ENCODE measurements at regions not wholly inside any gene's neighbourhood (a gene's known extent, or its start where the extent isn't known, plus 50 kb on each side); places are given as distances from the start of the nearest gene placed in this dataset.
A peak's percentile ranks its signal among the peaks of the same experiment; 100 is the strongest.
"Not testable (repeated sequence)": the region's sequence is repeated elsewhere in the genome, so short reads cannot be mapped to it uniquely, and the experiment has no call there.

DNA sequence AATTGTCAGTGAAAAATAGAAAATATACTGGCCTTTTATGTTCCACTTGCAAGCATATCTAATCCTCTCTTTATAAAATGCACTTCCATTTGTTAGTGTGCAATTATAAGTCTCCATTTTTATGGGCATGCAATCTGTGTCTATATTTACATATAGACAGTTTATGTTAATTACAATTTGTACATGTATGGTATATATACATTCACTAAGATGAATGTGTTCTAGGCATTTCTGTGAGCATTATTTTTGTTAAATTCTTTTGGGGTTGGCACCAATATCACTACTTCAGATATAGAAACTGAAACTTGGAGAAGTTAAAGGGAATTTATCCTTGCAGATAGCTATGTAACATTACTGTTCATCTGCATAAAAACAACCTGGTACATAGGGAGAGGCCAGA is 470.8 kb upstream of the LMO3 start:
- no peak for DNase-seq

DNA sequence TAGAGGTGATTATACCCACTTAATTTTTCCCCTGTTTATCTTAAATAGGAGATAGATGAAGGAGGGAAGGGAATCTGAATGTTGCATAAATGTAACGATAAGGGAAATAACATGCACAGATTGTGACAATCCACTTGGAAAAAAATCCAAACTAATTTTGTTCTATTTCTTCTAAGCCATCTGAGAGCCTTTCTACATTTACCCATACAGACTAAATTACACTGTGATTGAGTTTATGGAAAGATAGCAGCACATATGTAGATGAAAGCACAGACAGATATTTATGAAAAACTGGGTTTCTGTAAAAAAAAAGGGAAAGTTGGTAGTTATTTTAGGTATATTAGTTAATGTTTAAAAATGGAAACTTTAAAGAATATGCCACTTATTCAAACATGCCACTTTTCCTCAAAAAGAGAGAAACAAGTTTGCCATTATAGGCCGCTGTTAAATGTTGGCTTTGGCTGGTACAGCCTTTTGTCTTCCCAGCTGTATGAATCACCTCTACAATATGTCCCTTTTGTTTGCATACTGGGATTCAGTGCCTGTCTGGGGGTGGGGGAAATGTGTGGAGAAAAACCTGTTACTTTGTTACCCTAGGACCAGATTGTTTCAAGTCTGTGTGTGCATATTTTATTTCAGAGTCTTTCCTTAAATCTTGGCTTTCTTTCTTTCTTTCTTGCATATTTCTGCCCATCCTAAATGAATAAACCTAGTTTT is 470.2 kb upstream of the LMO3 start:
- DNase-seq: no peak

DNA sequence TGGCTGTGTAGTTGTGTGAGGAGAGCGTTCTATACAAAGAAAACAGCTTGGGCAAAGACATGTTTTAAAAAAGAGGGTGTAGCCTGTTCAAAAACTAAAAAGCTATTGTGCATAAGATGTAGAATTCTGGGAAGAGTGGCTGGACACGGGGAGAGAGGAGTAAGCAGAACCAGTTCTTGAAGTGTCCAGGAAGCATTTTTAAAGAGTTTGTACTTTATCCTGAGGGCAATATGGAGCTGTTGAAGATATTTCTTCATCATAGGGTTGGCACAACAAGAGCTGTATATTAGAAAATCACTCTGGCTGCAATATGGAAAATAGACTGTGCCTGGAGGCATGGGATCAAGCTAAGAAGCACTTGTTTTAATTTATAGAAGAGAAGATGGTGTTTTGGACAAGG is 458.9 kb upstream of the LMO3 start:
- DNase-seq: no peak

DNA sequence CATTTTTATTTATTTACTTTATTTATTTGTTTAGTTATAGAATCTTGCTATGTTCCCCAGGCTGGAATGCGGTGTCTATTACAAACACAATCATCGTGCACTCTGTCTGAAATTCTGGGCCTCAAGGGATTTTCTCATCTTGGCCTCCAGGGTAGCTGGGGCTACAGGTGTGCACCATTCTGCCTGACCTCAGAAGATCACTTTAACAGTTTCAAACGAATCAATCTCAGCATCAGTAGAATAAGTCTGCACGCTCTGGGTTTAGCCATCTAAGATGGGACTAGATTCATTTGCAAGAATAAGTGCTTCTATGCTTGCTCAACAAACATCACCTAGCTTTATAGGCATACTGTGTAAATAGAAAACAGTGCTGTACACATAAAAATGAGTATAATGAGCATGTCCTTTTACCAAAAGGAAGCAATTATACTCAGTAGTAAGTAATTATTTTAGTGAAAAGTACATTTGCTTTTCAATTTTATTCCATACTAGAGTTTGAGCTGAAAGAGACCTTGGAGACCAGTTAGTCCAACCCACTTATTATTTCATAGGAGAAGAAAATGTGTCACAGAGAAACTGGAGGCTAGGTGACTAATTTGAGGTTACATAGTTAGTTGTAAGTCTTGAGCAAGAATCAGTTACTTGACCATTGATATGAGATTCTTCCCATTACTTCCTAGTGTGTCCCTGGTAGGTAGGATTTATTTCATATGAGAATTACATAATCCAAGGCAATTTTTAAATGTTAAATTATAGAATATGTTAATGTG is 456.5 kb upstream of the LMO3 start:
- DNase-seq: peak; percentile 31

DNA sequence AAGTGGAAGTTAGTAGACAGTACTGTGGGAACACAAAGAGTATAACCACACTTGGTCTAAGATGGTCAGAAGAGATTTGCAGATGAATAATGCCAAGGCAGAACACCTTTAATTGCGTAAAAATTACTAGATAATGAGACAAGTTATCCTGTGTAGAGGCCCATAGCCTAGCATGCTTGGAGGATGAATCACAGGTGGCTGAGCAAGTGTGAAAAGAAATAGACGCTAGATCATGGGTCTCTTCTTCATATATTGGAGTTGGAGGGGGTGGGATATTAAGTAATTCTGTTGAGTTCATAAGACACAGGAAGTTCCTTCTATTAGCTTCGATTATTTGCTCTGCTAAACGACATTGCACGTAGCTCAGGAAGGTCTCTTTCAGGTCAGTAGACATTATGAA is 454.3 kb upstream of the LMO3 start:
- DNase-seq: no peak

DNA sequence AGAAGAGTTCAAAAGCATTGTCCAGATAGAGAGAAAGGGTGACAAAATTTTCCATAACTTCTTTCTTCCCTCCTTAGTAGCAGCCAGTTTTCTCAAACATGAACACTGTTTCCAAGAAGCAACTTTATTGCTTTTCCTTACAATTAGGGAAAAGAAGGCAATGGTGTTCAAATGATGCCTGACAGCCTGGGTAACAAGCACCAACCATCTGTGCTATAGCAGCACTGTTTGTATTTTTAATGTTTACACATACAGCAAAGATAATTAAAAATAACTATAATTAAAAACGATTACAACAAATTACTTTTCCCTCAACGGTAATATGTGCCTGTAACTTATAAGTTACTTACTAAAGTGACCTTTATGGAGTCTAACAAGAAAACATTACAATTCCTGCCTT is 450.6 kb upstream of the LMO3 start:
- no peak for DNase-seq

DNA sequence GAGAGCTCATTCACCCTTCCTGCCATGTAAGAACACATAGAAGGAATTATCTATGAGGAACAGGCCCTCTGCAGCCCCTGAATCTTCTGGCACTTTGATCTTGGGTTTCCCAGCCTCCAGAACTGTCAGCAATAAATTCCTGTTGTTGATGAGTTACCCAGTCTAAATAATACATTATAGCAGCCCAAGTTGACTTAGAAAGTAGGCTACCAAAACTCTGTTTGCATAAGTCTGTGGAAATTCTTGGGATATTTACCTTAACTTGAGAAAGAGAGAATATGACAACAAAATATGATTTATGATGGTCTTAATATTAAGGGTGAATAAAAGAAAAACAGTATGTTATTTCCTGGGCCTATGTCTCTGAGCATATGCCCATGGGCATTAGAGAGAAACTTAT is 433.0 kb upstream of the LMO3 start:
- no peak for DNase-seq

DNA sequence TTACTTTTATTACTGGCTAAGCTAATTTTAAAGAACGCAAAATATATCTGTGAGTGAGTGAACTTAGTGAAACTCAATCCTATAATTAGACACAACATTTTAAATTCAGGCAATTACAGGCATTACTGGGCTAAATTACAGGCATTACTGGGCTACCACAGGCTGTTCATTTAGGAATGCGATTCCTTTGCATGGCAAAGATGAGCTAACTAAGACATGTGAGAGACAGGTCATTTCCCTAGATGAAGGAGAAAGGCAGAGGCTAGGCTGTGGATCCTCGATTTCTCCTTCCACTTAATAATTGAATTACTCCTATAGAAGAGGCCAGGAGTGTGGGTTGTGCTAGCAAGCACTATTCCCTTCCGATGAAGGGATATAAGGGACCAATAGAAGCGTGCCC is 429.4 kb upstream of the LMO3 start:
- DNase-seq: no peak

DNA sequence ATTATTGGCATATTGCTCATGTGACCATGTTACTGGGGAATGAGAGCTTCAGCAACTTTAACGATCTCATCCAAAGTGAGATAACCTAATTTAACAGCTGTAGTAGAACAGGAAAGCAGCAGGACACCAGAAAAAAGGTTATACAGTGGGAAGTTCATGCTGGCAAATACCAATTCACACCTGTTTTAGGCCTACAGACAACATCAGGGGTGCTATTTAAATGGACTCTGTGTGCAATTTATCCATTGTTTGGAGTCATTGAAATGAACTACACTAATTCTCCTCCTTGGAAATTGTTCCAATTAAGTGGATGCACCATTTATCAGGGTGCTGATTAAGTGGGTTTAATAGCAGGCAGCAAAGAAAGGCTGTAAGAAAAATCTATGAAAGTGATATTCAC is 424.4 kb upstream of the LMO3 start:
- no peak for DNase-seq

DNA sequence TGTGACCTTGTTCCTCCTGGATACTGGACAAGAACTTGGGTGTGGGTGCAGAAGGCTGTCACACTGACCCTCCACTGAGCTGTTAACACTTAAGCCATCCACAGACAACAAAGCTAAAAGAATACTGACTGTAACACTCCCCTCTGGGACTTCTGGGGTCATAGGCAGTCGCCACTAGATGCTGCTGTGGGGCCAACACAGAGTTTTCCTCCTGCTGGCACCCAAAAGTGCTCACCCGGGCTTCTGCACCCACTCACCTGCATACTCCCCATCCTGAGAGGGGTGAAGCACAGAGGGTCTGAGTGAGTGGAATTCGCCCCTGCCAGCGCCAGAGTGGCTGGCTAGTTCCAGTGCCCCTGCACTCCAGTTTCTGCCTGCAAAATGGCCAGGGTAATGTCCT is 422.4 kb upstream of the LMO3 start:
- DNase-seq: no peak

DNA sequence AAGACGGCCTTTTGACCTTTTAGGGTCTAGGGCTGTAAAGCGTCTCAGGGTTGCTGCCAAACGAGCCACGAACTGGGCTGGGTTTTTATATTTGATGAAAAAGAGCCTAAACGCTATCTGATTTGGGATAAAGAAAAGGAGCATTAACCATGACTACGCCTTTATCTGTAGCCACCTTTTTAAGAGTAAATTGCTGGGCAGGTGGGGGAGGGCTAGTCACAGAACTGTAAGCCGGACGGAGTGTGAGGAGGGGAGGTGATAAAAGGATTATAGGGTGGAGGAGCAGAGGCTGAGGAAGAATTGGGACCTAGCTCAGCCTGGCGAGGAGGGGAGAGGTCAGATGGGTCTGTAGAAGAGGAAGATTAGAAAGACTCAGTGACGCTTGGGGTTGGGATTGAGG is 419.5 kb upstream of the LMO3 start:
- DNase-seq: not testable (repeated sequence)

DNA sequence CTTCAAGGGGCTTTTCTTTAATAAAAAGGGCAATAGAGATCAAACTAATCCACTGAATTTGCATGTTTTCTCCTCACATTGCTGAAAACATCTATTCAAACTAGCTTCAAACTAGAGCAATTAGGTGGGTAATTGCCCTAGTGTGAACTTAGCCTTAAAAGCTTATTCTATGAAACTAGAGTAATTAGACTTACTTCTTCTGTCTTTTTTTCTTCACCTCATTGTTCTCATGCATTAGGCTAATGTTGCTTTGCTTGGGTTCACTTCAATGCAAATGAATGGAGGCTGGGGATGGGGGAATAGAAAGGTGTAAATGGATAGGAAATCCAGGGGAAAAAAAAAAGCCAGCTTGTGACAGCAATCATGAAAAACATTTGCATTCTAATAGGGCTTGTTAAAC is 414.8 kb upstream of the LMO3 start:
- no peak for DNase-seq

DNA sequence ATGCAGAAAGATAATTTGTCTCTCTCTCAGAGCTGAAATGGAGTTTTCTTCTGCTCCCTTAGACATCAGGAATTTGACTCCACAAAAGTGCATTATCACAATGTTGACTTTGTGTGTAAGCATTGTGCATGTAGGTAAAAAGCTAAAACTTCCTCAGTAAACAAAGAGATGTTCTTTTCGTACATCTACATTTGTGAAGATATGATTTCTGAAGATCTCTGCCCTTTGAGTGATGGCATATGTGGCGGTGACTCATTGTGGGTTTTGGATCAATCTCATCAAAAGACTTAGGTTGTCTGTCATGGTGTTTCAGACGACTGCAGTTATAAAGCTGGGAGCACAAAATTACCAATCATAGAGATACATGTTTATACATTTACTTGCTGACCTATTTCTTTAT is 411.4 kb upstream of the LMO3 start:
- no peak for DNase-seq

DNA sequence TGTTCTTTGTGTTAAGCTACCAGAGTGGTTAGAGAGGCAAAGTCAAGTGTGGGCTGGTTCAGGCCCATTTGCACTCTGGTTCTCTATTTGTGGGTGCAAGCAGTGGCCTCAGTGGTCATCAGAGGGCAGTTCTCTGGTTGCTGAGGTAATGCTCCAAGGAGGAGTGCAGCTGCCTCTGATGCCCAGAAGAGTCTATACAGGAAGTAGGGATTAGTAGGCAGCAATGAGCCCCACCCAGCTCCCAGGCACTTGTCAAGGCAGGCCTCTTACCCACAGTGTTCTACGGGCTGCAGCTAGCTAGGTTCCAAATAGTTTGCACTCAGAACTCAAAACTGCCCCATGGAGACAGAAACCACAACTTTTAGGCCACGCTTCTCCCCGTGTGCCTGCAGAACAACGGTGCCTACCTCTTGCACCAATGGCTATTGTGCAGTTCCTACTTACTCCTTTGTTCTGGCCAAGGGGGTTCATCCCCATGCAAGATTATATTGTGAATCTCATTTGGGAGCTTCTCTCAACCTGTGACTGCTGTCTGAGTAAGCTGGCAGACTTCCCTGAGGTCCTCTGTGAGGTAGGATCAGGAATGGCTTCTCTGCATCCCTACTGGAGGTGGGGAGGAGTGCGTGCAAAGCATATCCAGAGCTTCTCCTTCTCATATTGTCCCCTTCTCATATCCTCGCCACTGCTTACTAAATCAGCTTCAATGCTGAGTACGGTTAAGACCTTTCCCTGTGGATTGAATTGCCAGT is 410.3 kb upstream of the LMO3 start:
- DNase-seq: no peak

DNA sequence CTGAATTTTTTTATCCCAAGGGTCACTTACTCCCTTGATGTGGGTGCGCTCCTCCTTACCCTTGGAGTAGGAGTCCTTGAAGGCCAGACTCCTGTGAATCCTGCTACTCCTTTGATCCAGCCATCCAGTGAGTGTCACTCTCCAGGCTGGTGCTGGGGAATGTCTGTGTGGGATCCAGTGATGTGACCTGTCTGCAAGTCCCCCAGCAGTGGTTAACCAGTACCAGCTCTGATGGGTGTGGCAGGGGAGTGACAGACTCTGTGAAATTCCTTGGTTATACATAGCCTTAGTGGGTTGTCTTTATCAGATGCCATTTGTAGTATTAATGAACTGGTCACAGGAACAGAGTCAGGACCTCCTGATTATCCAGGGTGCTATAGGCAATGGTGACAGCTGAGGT is 409.5 kb upstream of the LMO3 start:
- no peak for DNase-seq

DNA sequence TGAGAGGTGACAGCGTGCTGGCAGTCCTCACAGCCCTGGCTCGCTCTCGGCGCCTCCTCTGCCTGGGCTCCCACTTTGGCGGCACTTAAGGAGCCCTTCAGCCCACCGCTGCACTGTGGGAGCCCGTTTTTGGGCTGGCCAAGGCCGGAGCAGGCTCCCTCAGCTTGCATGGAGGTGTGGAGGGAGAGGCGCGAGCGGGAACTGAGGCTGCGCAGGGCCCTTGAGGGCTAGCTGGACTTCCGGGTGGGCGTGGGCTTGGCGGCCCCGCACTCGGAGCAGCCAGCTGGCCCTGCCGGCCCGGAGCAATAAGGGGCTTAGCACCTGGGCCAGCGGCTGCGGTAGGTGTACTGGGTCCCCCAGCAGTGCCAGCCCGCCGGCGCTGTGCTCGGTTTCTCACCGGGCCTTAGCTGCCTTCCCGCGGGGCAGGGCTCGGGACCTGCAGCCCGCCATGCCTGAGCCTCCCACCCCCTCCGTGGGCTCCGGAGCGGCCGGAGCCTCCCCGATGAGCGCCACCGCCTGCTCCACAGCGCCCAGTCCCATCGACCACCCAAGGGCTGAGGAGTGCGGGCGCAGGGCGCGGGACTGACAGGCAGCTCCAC is 401.6 kb upstream of the LMO3 start:
- DNase-seq: not testable (repeated sequence)

DNA sequence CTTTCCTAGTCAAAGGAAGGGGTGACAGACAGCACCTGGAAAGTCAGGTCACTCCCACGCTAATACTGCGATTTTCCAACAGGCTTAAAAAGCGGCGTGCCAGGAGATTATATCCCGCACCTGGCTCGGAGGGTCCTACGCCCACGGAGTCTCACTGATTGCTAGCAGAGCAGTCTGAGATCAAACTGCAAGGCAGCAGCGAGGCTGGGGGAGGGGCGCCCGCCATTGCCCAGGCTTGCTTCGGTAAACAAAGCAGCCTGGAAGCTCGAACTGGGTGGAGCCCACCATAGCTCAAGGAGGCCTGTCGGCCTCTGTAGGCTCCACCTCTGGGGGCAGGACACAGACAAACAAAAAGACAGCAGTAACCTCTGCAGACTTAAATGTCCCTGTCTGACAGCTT is 392.6 kb upstream of the LMO3 start:
- not testable (repeated sequence) for DNase-seq

DNA sequence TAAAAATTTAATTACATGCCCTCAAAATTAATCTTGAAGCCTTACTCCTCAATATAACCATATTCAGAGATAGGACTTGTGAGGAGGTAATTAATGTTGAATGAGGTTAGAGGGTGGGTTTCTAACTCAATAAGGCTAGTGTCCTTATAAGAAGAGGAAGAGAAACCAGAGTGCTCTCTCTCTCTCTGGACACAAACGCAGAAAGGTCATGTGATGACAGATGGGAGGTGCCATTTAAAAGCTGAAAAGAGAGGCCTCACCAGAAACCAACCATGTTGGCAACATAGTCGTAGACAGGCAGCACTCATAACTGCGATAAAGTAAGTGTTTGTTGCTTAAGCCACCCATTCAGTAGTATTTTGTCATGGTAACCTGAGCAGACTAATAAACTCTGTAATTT is 378.5 kb upstream of the LMO3 start:
- peak; percentile 91 for DNase-seq

DNA sequence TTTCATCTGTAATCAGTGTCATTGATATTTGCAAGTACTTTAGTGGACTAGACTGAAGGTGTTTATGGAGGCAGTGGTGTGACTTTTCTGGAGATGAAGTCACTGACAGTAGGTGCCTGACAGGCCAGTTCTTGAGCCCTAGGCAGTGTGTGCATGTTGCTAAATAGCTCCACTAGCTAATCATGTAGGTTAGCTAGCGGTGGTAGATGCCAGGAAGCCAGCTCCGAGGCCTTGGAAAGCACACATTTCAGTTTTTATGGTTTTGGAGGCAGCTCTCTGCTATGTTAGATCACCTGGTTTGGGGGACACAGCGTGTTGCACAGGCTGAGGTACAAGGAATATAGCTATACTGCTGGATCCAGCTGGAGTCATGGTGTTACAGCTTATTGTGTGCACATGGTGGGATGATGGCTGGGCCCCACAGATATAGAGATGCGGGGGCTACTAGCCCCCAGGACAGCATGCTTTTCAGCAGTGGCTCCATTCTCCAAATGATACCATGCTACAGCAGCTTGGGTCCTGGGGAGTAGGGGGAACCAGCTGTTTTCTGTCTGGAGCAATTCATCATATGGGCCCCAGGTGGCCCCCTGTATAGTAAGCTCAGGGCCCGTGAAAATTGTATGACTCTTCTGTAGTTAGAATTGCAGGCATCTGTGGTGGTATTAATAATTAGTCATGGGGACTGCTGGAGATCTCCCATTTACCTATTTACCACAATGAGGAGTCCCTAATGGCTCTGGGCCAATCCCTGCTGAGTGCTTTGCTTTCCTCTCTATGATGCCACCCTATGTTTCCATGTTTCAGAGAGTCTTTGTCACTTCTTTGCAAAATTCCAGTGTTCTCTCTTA is 367.2 kb upstream of the LMO3 start:
- DNase-seq: no peak

DNA sequence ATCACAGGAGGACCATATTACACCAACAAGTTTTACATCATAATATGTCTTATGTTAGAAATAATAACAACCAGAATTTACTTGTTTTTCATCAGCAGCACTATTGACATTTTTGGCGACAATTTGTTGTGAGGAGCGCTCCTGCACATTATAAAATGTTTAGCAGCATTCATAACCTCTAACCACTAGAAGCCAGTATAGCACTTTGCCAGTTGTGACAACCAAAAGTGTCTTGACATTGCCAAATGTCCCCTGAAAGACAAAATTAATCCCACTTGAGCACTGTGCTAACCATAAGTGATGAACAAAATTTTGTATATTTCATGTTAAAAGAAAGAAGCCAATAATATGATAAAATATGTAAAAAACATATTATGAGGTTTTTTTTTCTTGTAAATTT is 356.9 kb upstream of the LMO3 start:
- peak; percentile 25 for DNase-seq

DNA sequence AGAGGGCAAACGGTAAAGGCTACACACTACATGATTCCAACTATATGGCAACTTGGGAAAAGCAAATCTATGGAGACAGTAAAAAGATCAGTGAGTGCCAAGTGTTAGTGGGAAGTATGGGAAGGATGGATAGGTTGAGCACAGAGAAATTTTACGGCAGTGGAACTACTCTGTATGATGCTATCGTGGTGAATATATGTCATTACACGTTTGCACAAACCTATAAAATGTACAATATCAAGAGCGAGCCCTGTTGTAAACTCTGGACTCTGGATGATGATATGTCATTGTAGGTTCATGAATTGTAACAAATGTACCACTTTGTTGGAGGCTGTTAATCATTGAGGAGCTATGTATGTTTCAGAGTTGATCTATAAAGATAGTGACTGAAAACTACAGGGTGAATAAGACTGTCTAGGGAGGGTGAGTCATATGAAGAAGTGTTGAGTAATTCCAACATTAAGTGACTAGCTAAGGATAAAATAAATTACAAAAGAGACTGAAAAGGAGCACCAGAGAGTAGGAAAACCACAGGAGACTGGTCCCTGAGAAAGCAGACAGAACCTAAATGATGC is 349.2 kb upstream of the LMO3 start:
- DNase-seq: peak; percentile 23
